ENCODE measurements at regions not wholly inside any gene's neighbourhood (a gene's known extent, or its start where the extent isn't known, plus 50 kb on each side); places are given as distances from the start of the nearest gene placed in this dataset.
A peak's percentile ranks its signal among the peaks of the same experiment; 100 is the strongest.
"Not testable (repeated sequence)": the region's sequence is repeated elsewhere in the genome, so short reads cannot be mapped to it uniquely, and the experiment has no call there.

DNA sequence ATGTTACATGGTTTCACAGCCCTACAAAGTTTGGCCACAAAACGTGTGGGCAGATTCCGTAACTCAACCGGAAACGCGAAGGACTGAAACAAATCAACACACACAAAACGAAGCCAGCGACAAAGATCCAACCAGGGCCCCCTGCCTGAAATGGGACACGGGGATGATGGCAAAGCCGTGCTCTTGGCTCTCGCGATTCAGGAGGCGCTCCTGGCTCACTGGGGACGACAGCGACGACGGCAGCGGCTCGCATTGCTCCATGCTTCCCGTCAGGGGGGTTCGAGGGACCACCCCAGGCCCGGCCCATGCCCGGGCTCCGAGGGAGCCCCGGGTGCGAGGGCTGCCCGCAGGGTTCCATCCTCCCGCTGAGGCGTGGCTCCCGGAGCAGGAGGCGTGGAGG is 4786.8 kb upstream of the OR11H1 start:
- Histone ChIP-seq H3K27me3 (no peaks in the 10 kb centered on the region), H3K36me3 (no peaks in the 10 kb centered on the region), H3K4me1 (no peaks in the 10 kb centered on the region), H3K4me3 (no peak overlapping the region), H3K9me3 (peaks cover 0 to 13% (median 3%) of the 10 kb centered on the region in 4 donors), H3K27ac (no peak overlapping the region)
- WGBS, 2 donors: 62 to 72% methylated on average over 28 of the region's 30 CpGs
- DNase-seq (peak in 1 of 2 donors; percentile 86), ATAC-seq (ENCODE audit: low FRiP score in 2 of 2) (peak in 1 of 2 donors; percentile 7)
- TF ChIP-seq, protein P1, sequence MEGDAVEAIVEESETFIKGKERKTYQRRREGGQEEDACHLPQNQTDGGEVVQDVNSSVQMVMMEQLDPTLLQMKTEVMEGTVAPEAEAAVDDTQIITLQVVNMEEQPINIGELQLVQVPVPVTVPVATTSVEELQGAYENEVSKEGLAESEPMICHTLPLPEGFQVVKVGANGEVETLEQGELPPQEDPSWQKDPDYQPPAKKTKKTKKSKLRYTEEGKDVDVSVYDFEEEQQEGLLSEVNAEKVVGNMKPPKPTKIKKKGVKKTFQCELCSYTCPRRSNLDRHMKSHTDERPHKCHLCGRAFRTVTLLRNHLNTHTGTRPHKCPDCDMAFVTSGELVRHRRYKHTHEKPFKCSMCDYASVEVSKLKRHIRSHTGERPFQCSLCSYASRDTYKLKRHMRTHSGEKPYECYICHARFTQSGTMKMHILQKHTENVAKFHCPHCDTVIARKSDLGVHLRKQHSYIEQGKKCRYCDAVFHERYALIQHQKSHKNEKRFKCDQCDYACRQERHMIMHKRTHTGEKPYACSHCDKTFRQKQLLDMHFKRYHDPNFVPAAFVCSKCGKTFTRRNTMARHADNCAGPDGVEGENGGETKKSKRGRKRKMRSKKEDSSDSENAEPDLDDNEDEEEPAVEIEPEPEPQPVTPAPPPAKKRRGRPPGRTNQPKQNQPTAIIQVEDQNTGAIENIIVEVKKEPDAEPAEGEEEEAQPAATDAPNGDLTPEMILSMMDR (IDR thresholded peaks at IDR 0.05): no peak
- TF ChIP-seq POLR2AphosphoS5 (IDR thresholded peaks at IDR 0.05) (no peak), EP300 (IDR thresholded peaks at IDR 0.05) (no peak), POLR2A (IDR thresholded peaks at IDR 0.05) (no peak)

DNA sequence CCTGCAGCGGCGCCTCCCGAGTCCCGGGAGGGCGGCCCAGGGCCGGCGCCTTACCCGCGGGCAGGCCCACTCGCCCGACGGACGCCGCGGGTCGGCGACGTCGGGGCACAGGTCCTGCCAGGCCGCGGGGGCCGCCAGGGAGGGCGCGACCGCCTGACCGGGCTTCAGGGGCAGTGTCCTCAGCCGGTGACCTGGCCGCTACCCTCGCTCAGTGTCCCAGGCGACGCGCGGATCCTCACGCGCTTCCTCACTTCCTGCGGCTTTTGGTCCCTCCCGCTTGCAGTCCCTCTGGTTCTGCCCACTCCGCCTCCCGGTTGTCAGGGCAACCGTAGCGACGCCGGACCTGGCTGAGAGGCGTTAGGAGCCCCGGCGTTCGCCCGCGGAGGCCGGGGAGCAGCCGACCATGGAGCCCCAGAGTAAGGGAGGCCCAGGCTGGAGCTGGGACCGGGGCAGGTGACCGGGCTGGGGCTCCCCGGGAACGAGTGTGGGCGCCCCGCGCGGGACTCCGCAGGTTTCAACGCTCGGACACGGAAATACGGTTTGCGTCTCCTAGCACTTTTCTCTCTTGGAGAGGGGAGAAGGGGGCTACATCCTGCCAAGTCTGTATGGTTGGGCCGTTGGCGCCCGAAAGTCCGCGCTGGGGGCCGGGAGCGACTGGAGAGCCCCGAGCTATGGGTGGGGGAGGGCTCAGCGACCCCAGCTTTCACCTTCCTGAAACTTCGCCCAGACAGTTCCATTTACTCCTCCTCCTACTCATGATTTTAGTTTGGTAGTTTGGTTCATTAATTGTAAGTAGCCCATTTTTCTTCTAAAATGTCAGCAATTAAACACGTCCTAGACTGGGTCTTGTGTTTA is 4786.0 kb upstream of the OR11H1 start:
- H3K9me3 ChIP-seq: peaks cover 0 to 13% (median 3%) of the 10 kb centered on the region in 4 donors
- DNase-seq (peak in 1 of 2 donors; percentile 90), ATAC-seq (ENCODE audit: low FRiP score in 2 of 2) (peak; percentile 51 to 54)
- H3K36me3 ChIP-seq, H3K27ac ChIP-seq, H3K4me3 ChIP-seq, H3K27me3 ChIP-seq, H3K4me1 ChIP-seq: not testable (repeated sequence)
- WGBS, 2 donors: 61 to 73% methylated on average over 69 to 76 of the region's 76 CpGs

DNA sequence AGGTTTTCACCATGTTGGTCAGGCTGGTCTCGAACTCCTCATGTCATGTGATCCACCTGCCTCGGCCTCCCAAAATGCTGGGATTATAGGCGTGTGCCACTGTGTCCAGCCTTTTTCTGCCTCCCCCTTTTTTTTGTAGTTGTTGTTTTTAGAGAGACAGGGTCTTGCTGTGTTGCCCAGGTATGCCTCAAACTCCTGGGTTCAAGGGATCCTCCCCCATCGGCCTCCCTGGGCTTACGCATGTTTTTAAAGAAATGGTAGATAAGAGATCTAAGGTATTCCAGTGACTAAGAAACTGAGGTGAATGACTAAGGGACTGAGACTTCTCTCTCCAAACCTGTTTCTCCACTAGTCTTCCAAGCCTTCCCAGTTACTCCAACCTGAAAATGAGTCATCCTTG is 4781.6 kb upstream of the OR11H1 start:
- not testable (repeated sequence) for H3K4me3 ChIP-seq; H3K9me3 ChIP-seq; H3K4me1 ChIP-seq; H3K27me3 ChIP-seq; H3K36me3 ChIP-seq; DNase-seq; H3K27ac ChIP-seq; ATAC-seq (ENCODE audit: low FRiP score in 2 of 2)
- 78 to 83% methylated on average over 5 of the region's 5 CpGs for WGBS, 2 donors

DNA sequence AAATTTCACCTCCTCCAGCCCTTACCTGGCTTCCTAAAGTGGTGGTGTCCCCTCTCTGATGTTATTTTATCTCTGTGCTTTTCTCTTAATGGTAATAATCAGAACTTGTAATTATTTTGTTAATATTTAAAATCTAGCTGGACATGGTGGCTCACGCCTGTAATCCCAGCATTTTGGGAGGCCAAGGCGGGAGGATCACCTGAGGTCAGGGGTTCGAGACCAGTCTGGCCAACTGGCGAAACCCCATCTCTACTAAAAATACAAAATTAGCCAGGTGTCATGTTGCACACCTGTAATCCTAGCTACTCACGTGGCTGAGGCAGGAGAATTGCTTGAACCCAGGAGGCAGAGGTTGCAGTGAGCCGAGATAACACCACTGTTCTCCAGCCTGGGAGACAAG is 4780.8 kb upstream of the OR11H1 start:
- not testable (repeated sequence) for H3K4me3 ChIP-seq; H3K27ac ChIP-seq; H3K9me3 ChIP-seq; ATAC-seq (ENCODE audit: low FRiP score in 2 of 2); DNase-seq; H3K36me3 ChIP-seq; H3K27me3 ChIP-seq; H3K4me1 ChIP-seq
- 51 to 53% methylated on average over 6 of the region's 6 CpGs for WGBS, 2 donors

DNA sequence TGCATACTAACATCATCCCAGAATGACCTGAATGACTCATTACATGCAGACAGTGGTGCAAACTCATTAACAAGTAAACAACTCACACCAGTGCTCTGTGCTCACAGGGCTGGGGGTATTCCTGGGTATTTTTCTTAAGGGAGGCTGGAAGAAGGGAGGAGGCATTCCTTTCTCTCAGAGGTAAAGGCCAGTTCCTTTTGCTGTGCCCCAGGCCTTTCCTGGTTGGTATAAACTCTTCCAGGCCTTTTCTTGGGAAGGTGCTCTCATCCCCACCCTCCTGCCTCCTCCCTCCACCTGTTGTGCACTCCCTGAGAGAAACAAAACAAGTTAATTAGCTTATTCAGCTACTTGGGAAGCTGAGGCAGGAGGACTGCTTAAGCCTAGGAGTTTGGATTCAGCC is 4779.2 kb upstream of the OR11H1 start:
- not testable (repeated sequence) for H3K27me3 ChIP-seq; DNase-seq; ATAC-seq (ENCODE audit: low FRiP score in 2 of 2); H3K27ac ChIP-seq; H3K36me3 ChIP-seq; H3K9me3 ChIP-seq; H3K4me3 ChIP-seq; H3K4me1 ChIP-seq

DNA sequence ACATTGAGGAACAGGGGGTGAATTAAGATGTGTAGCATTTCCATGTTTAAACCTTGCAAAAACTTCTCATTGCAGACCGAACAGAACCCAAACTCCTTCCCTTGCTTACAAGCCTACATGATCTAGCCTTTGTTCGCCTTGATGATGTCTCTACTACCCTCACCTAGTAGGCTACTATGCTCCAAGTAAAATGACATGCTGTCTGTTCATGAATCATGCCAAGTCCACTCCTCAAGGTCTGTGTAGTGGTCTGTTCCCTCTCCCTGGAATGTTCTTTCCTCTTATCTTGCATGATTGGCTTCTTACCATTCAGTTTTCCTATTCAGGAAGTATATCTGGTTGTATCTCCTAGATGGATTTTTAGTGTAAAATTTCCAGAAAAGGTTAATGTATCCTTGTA is 4778.6 kb upstream of the OR11H1 start:
- WGBS, 2 donors: 34% methylated on average over 2 of the region's 2 CpGs
- not testable (repeated sequence) for H3K36me3 ChIP-seq, H3K4me3 ChIP-seq, H3K27ac ChIP-seq, DNase-seq, H3K9me3 ChIP-seq, H3K27me3 ChIP-seq, H3K4me1 ChIP-seq
- ATAC-seq (ENCODE audit: low FRiP score in 2 of 2): peak; percentile 58 to 76

DNA sequence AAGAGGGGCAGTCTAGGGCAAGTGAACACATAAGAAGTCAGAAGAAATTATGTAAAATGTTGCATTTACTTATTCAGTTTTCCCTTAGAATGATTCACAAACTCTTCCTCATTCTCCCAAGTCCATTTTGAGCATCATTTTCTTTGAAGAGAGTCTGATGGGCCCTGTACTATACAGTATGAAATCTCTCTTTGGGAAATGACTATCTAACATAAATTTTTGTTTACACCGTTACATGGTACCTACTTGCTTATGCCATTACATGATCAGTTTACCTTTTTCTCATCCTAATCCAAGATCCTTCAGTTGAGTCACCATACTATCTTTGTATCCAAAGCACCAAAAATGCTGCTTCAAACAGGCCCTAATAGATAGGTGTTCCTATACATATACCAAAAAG is 4774.4 kb upstream of the OR11H1 start:
- not testable (repeated sequence) for H3K9me3 ChIP-seq, H3K4me1 ChIP-seq, DNase-seq, H3K27ac ChIP-seq, H3K27me3 ChIP-seq, H3K36me3 ChIP-seq, H3K4me3 ChIP-seq
- 40 to 61% methylated on average over 1 of the region's 1 CpG for WGBS, 2 donors
- ATAC-seq (ENCODE audit: low FRiP score in 2 of 2): peak; percentile 10 to 52

DNA sequence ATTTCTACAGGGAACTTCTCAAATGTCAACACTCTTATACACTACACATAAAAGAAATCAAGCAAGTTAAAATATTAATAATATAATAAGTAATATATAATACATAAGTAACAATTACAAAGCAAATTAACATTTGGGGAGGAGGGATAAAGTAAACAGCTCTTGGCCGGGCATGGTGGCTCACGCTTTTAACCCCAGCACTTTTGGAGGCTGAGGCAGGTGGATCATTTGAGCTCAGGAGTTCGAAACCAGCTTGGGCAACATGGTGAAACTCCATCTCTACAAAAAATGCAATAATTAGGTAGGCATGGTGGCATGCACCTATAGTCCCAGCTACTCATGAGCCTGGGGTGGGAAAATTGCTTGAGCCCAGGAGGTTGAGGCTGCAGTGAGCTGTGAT is 4772.6 kb upstream of the OR11H1 start:
- not testable (repeated sequence) for H3K27ac ChIP-seq; H3K9me3 ChIP-seq; H3K36me3 ChIP-seq; H3K4me3 ChIP-seq; H3K27me3 ChIP-seq; H3K4me1 ChIP-seq; ATAC-seq (ENCODE audit: low FRiP score in 2 of 2); DNase-seq
- 45 to 55% methylated on average over 3 of the region's 3 CpGs for WGBS, 2 donors

DNA sequence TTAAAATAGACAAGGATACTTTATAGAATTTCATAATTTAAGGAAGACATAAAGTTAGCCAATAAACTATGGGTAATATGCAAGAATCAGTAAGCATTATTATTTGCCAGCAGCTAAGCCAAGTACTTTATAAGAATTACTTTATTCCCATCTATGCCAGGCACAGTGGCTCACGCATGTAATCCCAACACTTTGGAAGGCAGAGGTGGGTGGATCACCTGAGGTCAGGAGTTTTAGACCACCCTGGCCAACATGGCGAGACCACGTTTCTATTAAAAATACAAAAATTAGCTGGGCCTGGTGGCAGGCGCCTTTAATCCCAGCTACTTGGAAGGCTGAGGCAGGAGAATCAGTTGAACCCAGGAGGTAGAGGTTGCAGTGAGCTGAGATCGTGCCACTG is 4767.6 kb upstream of the OR11H1 start:
- H3K9me3 ChIP-seq, DNase-seq, H3K27ac ChIP-seq, H3K4me3 ChIP-seq, H3K27me3 ChIP-seq, H3K4me1 ChIP-seq, H3K36me3 ChIP-seq: not testable (repeated sequence)
- ATAC-seq (ENCODE audit: low FRiP score in 2 of 2): peak in 1 of 2 donors; percentile 7
- WGBS, 2 donors: 42 to 47% methylated on average over 5 of the region's 5 CpGs

DNA sequence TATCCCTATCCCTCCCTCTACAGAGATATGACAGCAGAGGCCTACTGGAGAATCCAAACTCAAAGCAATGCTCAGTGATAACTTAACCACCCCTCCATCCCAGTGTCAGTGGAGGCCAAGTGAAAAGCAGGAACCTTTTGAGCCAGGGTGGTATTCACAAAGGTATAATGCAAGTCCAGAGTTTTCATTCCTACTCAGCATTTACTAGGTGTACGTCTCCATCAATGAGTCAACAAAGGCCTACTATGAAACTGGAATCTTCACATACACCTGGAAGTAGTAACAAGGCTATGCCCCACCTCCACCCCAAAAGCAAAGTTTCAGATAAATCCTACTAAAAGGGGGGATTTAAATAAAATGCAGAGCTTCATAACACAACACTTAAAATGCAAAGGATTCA is 4761.7 kb upstream of the OR11H1 start:
- not testable (repeated sequence) for H3K36me3 ChIP-seq, DNase-seq, H3K27me3 ChIP-seq, H3K27ac ChIP-seq, H3K4me3 ChIP-seq, H3K4me1 ChIP-seq
- peak; percentile 18 to 60 for ATAC-seq (ENCODE audit: low FRiP score in 2 of 2)
- 87 to 90% methylated on average over 1 of the region's 1 CpG for WGBS, 2 donors
- peaks cover 0 to 19% (median 11%) of the 10 kb centered on the region in 4 donors for H3K9me3 ChIP-seq

DNA sequence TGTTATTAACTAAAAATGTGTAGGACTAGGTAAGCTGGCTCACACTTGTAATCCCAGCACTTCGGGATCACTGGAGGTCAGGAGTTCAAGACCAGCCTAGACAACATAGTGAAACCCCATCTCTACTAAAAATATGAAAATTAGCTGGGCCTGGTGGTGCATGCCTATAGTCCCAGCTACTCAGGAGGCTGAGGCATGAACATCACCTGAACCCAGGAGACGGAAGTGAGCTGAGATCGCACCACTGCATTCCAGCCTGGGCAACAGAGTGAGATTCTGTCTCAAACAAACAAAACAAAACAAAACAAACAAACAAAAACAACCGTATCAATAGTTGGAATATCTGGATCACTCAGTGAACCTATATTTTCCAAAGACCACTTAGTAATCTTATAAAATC is 4759.1 kb upstream of the OR11H1 start:
- peaks cover 0 to 26% (median 12%) of the 10 kb centered on the region in 4 donors for H3K9me3 ChIP-seq
- H3K4me1 ChIP-seq; ATAC-seq (ENCODE audit: low FRiP score in 2 of 2); DNase-seq; H3K4me3 ChIP-seq; H3K36me3 ChIP-seq; H3K27me3 ChIP-seq; H3K27ac ChIP-seq: not testable (repeated sequence)
- WGBS, 2 donors: 75 to 78% methylated on average over 4 of the region's 4 CpGs

DNA sequence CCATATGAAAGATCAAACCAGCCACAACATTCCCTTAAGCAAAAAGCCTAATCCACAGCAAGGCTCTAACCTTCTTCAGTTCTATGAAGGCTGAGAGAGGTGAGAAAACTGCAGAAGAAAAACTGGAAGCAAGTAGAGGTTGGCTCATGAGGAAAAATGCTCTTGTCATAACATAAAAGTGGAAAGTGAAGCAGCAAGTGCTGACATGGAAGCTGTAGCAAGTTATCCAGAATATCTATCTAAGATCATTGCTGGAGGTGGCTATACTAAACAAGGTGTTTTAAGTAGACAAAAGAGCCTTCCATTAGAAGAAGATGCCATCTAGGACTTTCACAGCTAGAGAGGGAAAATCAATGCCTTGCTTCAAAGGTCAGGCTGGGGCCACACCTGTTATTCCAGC is 4756.2 kb upstream of the OR11H1 start:
- H3K4me1 ChIP-seq, DNase-seq, H3K27me3 ChIP-seq, H3K27ac ChIP-seq, H3K36me3 ChIP-seq, H3K4me3 ChIP-seq: not testable (repeated sequence)
- ATAC-seq (ENCODE audit: low FRiP score in 2 of 2): peak; percentile 2 to 7
- peaks cover 0 to 21% (median 12%) of the 10 kb centered on the region in 4 donors for H3K9me3 ChIP-seq

Data from upper lobe of left lung (tissue), 6 donors.